ENCODE measurements at regions not wholly inside any gene's neighbourhood (a gene's known extent, or its start where the extent isn't known, plus 50 kb on each side); places are given as distances from the start of the nearest gene placed in this dataset.

- no peak overlapping the region for H3K4me3 Mint-ChIP-seq (ENCODE audit: unreplicated experiment)
- H3K4me1 Mint-ChIP-seq (ENCODE audit: low read depth, unreplicated experiment) = peaks cover 6% of the 10 kb centered on the region
- H3K27ac Mint-ChIP-seq (ENCODE audit: unreplicated experiment) = no peak overlapping the region
- DNase-seq = no peak
- H3K4me3 ChIP-seq (ENCODE audit: low read depth, low read length) = no peak overlapping the region
- peaks cover 10% of the 10 kb centered on the region for H3K9me3 Mint-ChIP-seq (ENCODE audit: unreplicated experiment)
- no peaks in the 10 kb centered on the region for H3K36me3 ChIP-seq (ENCODE audit: control insufficient read depth, insufficient read depth, low read length)
- CTCF ChIA-PET = no interaction called here
- POLR2A ChIA-PET = no interaction called here
- no peaks in the 10 kb centered on the region for H3K9me3 ChIP-seq
- BruUV-seq (replicated peaks) = no TSS peak
- no peaks in the 10 kb centered on the region for H3K27me3 Mint-ChIP-seq (ENCODE audit: insufficient read depth, unreplicated experiment)
- no peaks in the 10 kb centered on the region for H3K36me3 Mint-ChIP-seq (ENCODE audit: insufficient read depth, unreplicated experiment)
- TF ChIP-seq CTCF (IDR thresholded peaks at IDR 0.05; ENCODE audit: insufficient read depth in 1 of 2, low read depth in 1 of 2, low read length in 1 of 2, severe bottlenecking in 1 of 2, unreplicated experiment in 1 of 2) = no peak
- 0 out of 2 replicates have a peak, but pooled peaks cover 6% of the 10 kb centered on the region for H3K4me1 ChIP-seq
- no peaks in the 10 kb centered on the region for H3K27me3 ChIP-seq (replicated peaks; ENCODE audit: control insufficient read depth, insufficient read depth, low read length)
- intact Hi-C loops (cut with micrococcal nuclease; ENCODE audit: unreplicated experiment) = no loop called here
Observed at GRCh38 chr9:106684940-106685695, 177.8 kb upstream of the ZNF462 start.

- Mint-ChIP-seq H3K27me3 (ENCODE audit: insufficient read depth, unreplicated experiment) (no peaks in the 10 kb centered on the region), H3K36me3 (ENCODE audit: insufficient read depth, unreplicated experiment) (peaks cover 6% of the 10 kb centered on the region), H3K4me3 (ENCODE audit: unreplicated experiment) (no peak overlapping the region), H3K27ac (ENCODE audit: unreplicated experiment) (no peak overlapping the region), H3K4me1 (ENCODE audit: low read depth, unreplicated experiment) (peaks cover 13% of the 10 kb centered on the region), H3K9me3 (ENCODE audit: unreplicated experiment) (no peaks in the 10 kb centered on the region)
- intact Hi-C loops (cut with micrococcal nuclease; ENCODE audit: unreplicated experiment) = no loop called here
- Histone ChIP-seq H3K4me3 (ENCODE audit: low read depth, low read length) (no peak overlapping the region), H3K9me3 (no peaks in the 10 kb centered on the region), H3K36me3 (ENCODE audit: control insufficient read depth, insufficient read depth, low read length) (no peaks in the 10 kb centered on the region), H3K27me3 (replicated peaks; ENCODE audit: control insufficient read depth, insufficient read depth, low read length) (no peaks in the 10 kb centered on the region), H3K4me1 (peaks cover 4% of the 10 kb centered on the region)
- BruUV-seq (replicated peaks) = no TSS peak
- ChIA-PET CTCF (no interaction called here), POLR2A (no interaction called here)
- TF ChIP-seq CTCF (IDR thresholded peaks at IDR 0.05; ENCODE audit: insufficient read depth in 1 of 2, low read depth in 1 of 2, low read length in 1 of 2, severe bottlenecking in 1 of 2, unreplicated experiment in 1 of 2) = no peak
- no peak for DNase-seq
Observed at GRCh38 chr9:106689089-106689488, 173.9 kb upstream of the ZNF462 start.

- no peak overlapping the region for H3K4me3 Mint-ChIP-seq (ENCODE audit: unreplicated experiment)
- Histone ChIP-seq H3K4me1 (peaks cover 13% of the 10 kb centered on the region), H3K36me3 (ENCODE audit: control insufficient read depth, insufficient read depth, low read length) (no peaks in the 10 kb centered on the region), H3K4me3 (ENCODE audit: low read depth, low read length) (no peak overlapping the region), H3K9me3 (no peaks in the 10 kb centered on the region), H3K27me3 (replicated peaks; ENCODE audit: control insufficient read depth, insufficient read depth, low read length) (no peaks in the 10 kb centered on the region)
- intact Hi-C loops (cut with micrococcal nuclease; ENCODE audit: unreplicated experiment) = loop anchor here (2.0 to 5.0 kb wide), 2 partner anchors 21 to 171 kb away; partner anchors contain the start of gene ZNF462
- no TSS peak for BruUV-seq (replicated peaks)
- ChIA-PET POLR2A (no interaction called here), CTCF (no interaction called here)
- no peak for DNase-seq
- H3K27ac Mint-ChIP-seq (ENCODE audit: unreplicated experiment) = no peak overlapping the region
- peaks cover 5% of the 10 kb centered on the region for H3K9me3 Mint-ChIP-seq (ENCODE audit: unreplicated experiment)
- H3K4me1 Mint-ChIP-seq (ENCODE audit: low read depth, unreplicated experiment) = peaks cover 20% of the 10 kb centered on the region
- no peaks in the 10 kb centered on the region for H3K27me3 Mint-ChIP-seq (ENCODE audit: insufficient read depth, unreplicated experiment)
- no peak for TF ChIP-seq CTCF (IDR thresholded peaks at IDR 0.05; ENCODE audit: insufficient read depth in 1 of 2, low read depth in 1 of 2, low read length in 1 of 2, severe bottlenecking in 1 of 2, unreplicated experiment in 1 of 2)
- H3K36me3 Mint-ChIP-seq (ENCODE audit: insufficient read depth, unreplicated experiment) = peaks cover 6% of the 10 kb centered on the region
Observed at GRCh38 chr9:106691627-106692026, 171.3 kb upstream of the ZNF462 start.
